ENCODE measurements at regions not wholly inside any gene's neighbourhood (a gene's known extent, or its start where the extent isn't known, plus 50 kb on each side); places are given as distances from the start of the nearest gene placed in this dataset.

GRCh38 chr18:44568342-44568741 lies 112.3 kb upstream of the SETBP1 start:
- Histone ChIP-seq H3K4me3 (ENCODE audit: low read length) (no peak overlapping the region), H3K27ac (ENCODE audit: low read depth, low read length) (no peak overlapping the region), H3K36me3 (ENCODE audit: control insufficient read depth, insufficient read depth, low read length) (no peaks in the 10 kb centered on the region), H3K4me1 (ENCODE audit: control insufficient read depth, insufficient read depth, low read length) (no peaks in the 10 kb centered on the region), H3K9ac (ENCODE audit: extremely low read depth, low read length, poor library complexity, severe bottlenecking) (no peak overlapping the region), H3K27me3 (ENCODE audit: control insufficient read depth, insufficient read depth, low read length, poor library complexity, severe bottlenecking) (peaks cover 9% of the 10 kb centered on the region), H3K9me3 (ENCODE audit: control insufficient read depth, low read length) (no peaks in the 10 kb centered on the region)
- Mint-ChIP-seq H3K4me3 (no peak overlapping the region), H3K9me3 (no peaks in the 10 kb centered on the region), H3K36me3 (ENCODE audit: low read depth) (no peaks in the 10 kb centered on the region), H3K27ac (no peak overlapping the region), H3K4me1 (peaks cover 11% of the 10 kb centered on the region), H3K27me3 (ENCODE audit: insufficient read depth) (peaks cover 54% of the 10 kb centered on the region)
- 95 to 100% methylated on average over 1 to 2 of the region's 2 CpGs for WGBS, 2 experiments (ENCODE audit: insufficient coverage in 1 of 2, insufficient read length in 1 of 2)
- no peak for TF ChIP-seq CTCF (conservative IDR thresholded peaks at IDR 0.05)
- DNase-seq: no peak

- Mint-ChIP-seq H3K9me3 (no peaks in the 10 kb centered on the region), H3K27ac (no peak overlapping the region), H3K4me1 (peaks cover 11% of the 10 kb centered on the region), H3K4me3 (no peak overlapping the region), H3K27me3 (ENCODE audit: insufficient read depth) (peaks cover 55% of the 10 kb centered on the region), H3K36me3 (ENCODE audit: low read depth) (no peaks in the 10 kb centered on the region)
- no peaks in the 10 kb centered on the region for H3K9me3 ChIP-seq (ENCODE audit: control insufficient read depth, low read length)
- 100% methylated on average over 1 of the region's 1 CpG; no CpG with 5 or more reads in 1 of the 2 experiments for WGBS, 2 experiments (ENCODE audit: insufficient coverage in 1 of 2, insufficient read length in 1 of 2)
- no peaks in the 10 kb centered on the region for H3K4me1 ChIP-seq (ENCODE audit: control insufficient read depth, insufficient read depth, low read length)
- no peak overlapping the region for H3K4me3 ChIP-seq (ENCODE audit: low read length)
- H3K27ac ChIP-seq (ENCODE audit: low read depth, low read length): no peak overlapping the region
- H3K9ac ChIP-seq (ENCODE audit: extremely low read depth, low read length, poor library complexity, severe bottlenecking): no peak overlapping the region
- peaks cover 9% of the 10 kb centered on the region for H3K27me3 ChIP-seq (ENCODE audit: control insufficient read depth, insufficient read depth, low read length, poor library complexity, severe bottlenecking)
- TF ChIP-seq CTCF (conservative IDR thresholded peaks at IDR 0.05): no peak
- no peak for DNase-seq
- H3K36me3 ChIP-seq (ENCODE audit: control insufficient read depth, insufficient read depth, low read length): no peaks in the 10 kb centered on the region
Observed at GRCh38 chr18:44568986-44569385, 111.7 kb upstream of the SETBP1 start.

- H3K4me3 ChIP-seq (ENCODE audit: low read length): no peak overlapping the region
- Mint-ChIP-seq H3K36me3 (ENCODE audit: low read depth) (no peaks in the 10 kb centered on the region), H3K9me3 (no peaks in the 10 kb centered on the region), H3K4me3 (no peak overlapping the region), H3K27ac (no peak overlapping the region), H3K4me1 (peaks cover 11% of the 10 kb centered on the region), H3K27me3 (ENCODE audit: insufficient read depth) (peaks cover 55% of the 10 kb centered on the region)
- no peak overlapping the region for H3K9ac ChIP-seq (ENCODE audit: extremely low read depth, low read length, poor library complexity, severe bottlenecking)
- H3K27me3 ChIP-seq (ENCODE audit: control insufficient read depth, insufficient read depth, low read length, poor library complexity, severe bottlenecking): peaks cover 9% of the 10 kb centered on the region
- no peaks in the 10 kb centered on the region for H3K4me1 ChIP-seq (ENCODE audit: control insufficient read depth, insufficient read depth, low read length)
- no peak for DNase-seq
- H3K36me3 ChIP-seq (ENCODE audit: control insufficient read depth, insufficient read depth, low read length): no peaks in the 10 kb centered on the region
- H3K9me3 ChIP-seq (ENCODE audit: control insufficient read depth, low read length): no peaks in the 10 kb centered on the region
- H3K27ac ChIP-seq (ENCODE audit: low read depth, low read length): no peak overlapping the region
- no peak for TF ChIP-seq CTCF (conservative IDR thresholded peaks at IDR 0.05)
- 83% methylated on average over 1 of the region's 1 CpG for WGBS, 2 experiments (ENCODE audit: insufficient coverage in 1 of 2, insufficient read length in 1 of 2)
Observed at GRCh38 chr18:44569391-44570055, 111.2 kb upstream of the SETBP1 start.

All from endodermal cell (in vitro differentiated cells).